Astrocyte (in vitro differentiated cells and primary cell): ENCODE measurements at regions not wholly inside any gene's neighbourhood (a gene's known extent, or its start where the extent isn't known, plus 50 kb on each side); places are given as distances from the start of the nearest gene placed in this dataset.
"Not testable (repeated sequence)": the region's sequence is repeated elsewhere in the genome, so short reads cannot be mapped to it uniquely, and the experiment has no call there.

Experiments used
- DNase-seq: peaks from one replicate; pipeline ENCODE4 v3.0.0-alpha.2; 2010; ENCODE audit warnings: low read depth
- FAIRE-seq: peaks from 2 replicates; lab custom pipeline; 2011; peaks lifted over from hg19 to GRCh38; lab: Jason Lieb, UNC
- H2AFZ ChIP-seq: 2 replicates; pipeline ENCODE4 v1.6.0; 2012; ENCODE audit warnings: low read depth, low read length, inconsistent platforms
- H3K27ac ChIP-seq: 2 replicates; pipeline ENCODE4 v1.5.1; 2011; ENCODE audit warnings: low read depth, low read length, inconsistent platforms
- H3K27me3 ChIP-seq: 2 replicates; pipeline ENCODE4 v1.6.0; 2011; ENCODE audit warnings: low read length, inconsistent platforms; ENCODE audit not compliant: insufficient read depth
- H3K36me3 ChIP-seq: 2 replicates; pipeline ENCODE4 v1.5.1; 2011; ENCODE audit warnings: low read length, inconsistent platforms; ENCODE audit not compliant: insufficient read depth
- H3K4me1 ChIP-seq: 2 replicates; pipeline ENCODE4 v1.5.1; 2011; ENCODE audit warnings: low read length, inconsistent platforms; ENCODE audit not compliant: insufficient read depth
- H3K4me2 ChIP-seq: 2 replicates; pipeline ENCODE4 v1.6.0; 2012; ENCODE audit warnings: low read length, inconsistent platforms
- H3K4me3 ChIP-seq: 2 replicates; pipeline ENCODE4 v1.5.1; 2011; ENCODE audit warnings: low read depth, mild to moderate bottlenecking, low read length, inconsistent platforms; ENCODE audit not compliant: insufficient read depth
- H3K79me2 ChIP-seq: 2 replicates; pipeline ENCODE4 v1.6.0; 2012; ENCODE audit warnings: mild to moderate bottlenecking, low read length, inconsistent platforms; ENCODE audit not compliant: insufficient read depth
- H3K9ac ChIP-seq: 2 replicates; pipeline ENCODE4 v1.6.0; 2012; ENCODE audit warnings: mild to moderate bottlenecking, low read length, inconsistent platforms
- H3K9me3 ChIP-seq: 2 replicates; pipeline ENCODE4 v1.5.1; 2012; ENCODE audit warnings: low read depth, mild to moderate bottlenecking, low read length, inconsistent platforms; ENCODE audit not compliant: insufficient read depth
- H4K20me1 ChIP-seq: 2 replicates; pipeline ENCODE4 v1.6.0; 2012; ENCODE audit warnings: low read length, inconsistent platforms; ENCODE audit not compliant: insufficient read depth
- H3K27ac Mint-ChIP-seq: one replicate; pipeline ENCODE4 v1.8.0; 2021; ENCODE audit warnings: mild to moderate bottlenecking, mixed read lengths; ENCODE audit not compliant: unreplicated experiment
- H3K27me3 Mint-ChIP-seq: one replicate; pipeline ENCODE4 v1.8.0; 2021; ENCODE audit warnings: low read depth, mixed read lengths; ENCODE audit not compliant: unreplicated experiment
- H3K36me3 Mint-ChIP-seq: one replicate; pipeline ENCODE4 v1.8.0; 2021; ENCODE audit warnings: low read depth, mixed read lengths; ENCODE audit not compliant: unreplicated experiment
- H3K4me1 Mint-ChIP-seq: one replicate; pipeline ENCODE4 v1.8.0; 2021; ENCODE audit warnings: low read depth, mixed read lengths; ENCODE audit not compliant: unreplicated experiment
- H3K4me3 Mint-ChIP-seq: one replicate; pipeline ENCODE4 v1.8.0; 2021; ENCODE audit warnings: mild to moderate bottlenecking, moderate library complexity, mixed read lengths; ENCODE audit not compliant: unreplicated experiment
- H3K9me3 Mint-ChIP-seq: one replicate; pipeline ENCODE4 v1.8.0; 2021; ENCODE audit warnings: mild to moderate bottlenecking, mixed read lengths; ENCODE audit not compliant: unreplicated experiment
- CTCF ChIP-seq: IDR thresholded peaks from 2 replicates; pipeline ENCODE4 v1.5.1; 2011; ENCODE audit warnings: low read depth, mild to moderate bottlenecking, inconsistent platforms, low read length, moderate library complexity; ENCODE audit not compliant: insufficient read depth
- EZH2 ChIP-seq: IDR thresholded peaks from 2 replicates; pipeline ENCODE4 v1.6.1; 2012; ENCODE audit warnings: mild to moderate bottlenecking, low read length, inconsistent platforms; ENCODE audit not compliant: insufficient read depth

GRCh38 chr16:29126616-29127015, 141.8 kb downstream of the LAT start:
- Mint-ChIP-seq H3K27ac (no peak overlapping the region), H3K27me3 (peaks cover 35% of the 10 kb centered on the region), H3K4me3 (no peak overlapping the region), H3K36me3 (no peaks in the 10 kb centered on the region), H3K4me1 (no peaks in the 10 kb centered on the region), H3K9me3 (no peaks in the 10 kb centered on the region)
- no peak for TF ChIP-seq CTCF
- no peak for TF ChIP-seq EZH2
- Histone ChIP-seq H3K4me3 (no peak overlapping the region), H3K27ac (no peak overlapping the region), H3K9me3 (no peaks in the 10 kb centered on the region), H3K79me2 (no peaks in the 10 kb centered on the region), H3K36me3 (no peaks in the 10 kb centered on the region), H3K27me3 (no peaks in the 10 kb centered on the region), H2AFZ (no peak overlapping the region), H3K4me2 (no peak overlapping the region), H3K4me1 (no peaks in the 10 kb centered on the region), H3K9ac (no peak overlapping the region), H4K20me1 (no peaks in the 10 kb centered on the region)
- FAIRE-seq: no peak
- no peak for DNase-seq

- Histone ChIP-seq H3K4me2 (no peak overlapping the region), H4K20me1 (no peaks in the 10 kb centered on the region), H3K9me3 (no peaks in the 10 kb centered on the region), H3K9ac (no peak overlapping the region), H3K36me3 (no peaks in the 10 kb centered on the region), H3K4me3 (no peak overlapping the region), H3K27ac (no peak overlapping the region), H2AFZ (no peak overlapping the region), H3K4me1 (no peaks in the 10 kb centered on the region), H3K27me3 (no peaks in the 10 kb centered on the region), H3K79me2 (no peaks in the 10 kb centered on the region)
- TF ChIP-seq EZH2 (no peak), CTCF (no peak)
- H3K4me1 Mint-ChIP-seq: no peaks in the 10 kb centered on the region
- FAIRE-seq: no peak
- H3K27ac Mint-ChIP-seq: no peak overlapping the region
- H3K36me3 Mint-ChIP-seq: no peaks in the 10 kb centered on the region
- H3K9me3 Mint-ChIP-seq: no peaks in the 10 kb centered on the region
- no peak overlapping the region for H3K4me3 Mint-ChIP-seq
- H3K27me3 Mint-ChIP-seq: peaks cover 39% of the 10 kb centered on the region
- DNase-seq: no peak
These were observed 141.2 kb downstream of the LAT start for GRCh38 chr16:29126057-29126494.

GRCh38 chr16:29124828-29125227, 140.0 kb downstream of the LAT start:
- FAIRE-seq: no peak

GRCh38 chr16:29124162-29124561, 139.3 kb downstream of the LAT start:
- H3K27me3 Mint-ChIP-seq: peaks cover 32% of the 10 kb centered on the region
- H3K27me3 ChIP-seq, H3K4me1 ChIP-seq, H3K9ac ChIP-seq, H3K79me2 ChIP-seq, H3K27ac Mint-ChIP-seq, H4K20me1 ChIP-seq, H3K9me3 Mint-ChIP-seq, H3K9me3 ChIP-seq, H3K4me2 ChIP-seq, DNase-seq, H3K36me3 Mint-ChIP-seq, H3K4me3 Mint-ChIP-seq, H3K4me1 Mint-ChIP-seq, H3K36me3 ChIP-seq, H3K27ac ChIP-seq, FAIRE-seq, H2AFZ ChIP-seq, H3K4me3 ChIP-seq: not testable (repeated sequence)

More at GRCh38 chr16:29124828-29125227, 140.0 kb downstream of the LAT start:
- Histone ChIP-seq H3K27ac (no peak overlapping the region), H2AFZ (no peak overlapping the region), H3K27me3 (no peaks in the 10 kb centered on the region), H3K9ac (no peak overlapping the region), H3K79me2 (no peaks in the 10 kb centered on the region), H3K4me1 (no peaks in the 10 kb centered on the region), H3K4me3 (no peak overlapping the region), H3K36me3 (no peaks in the 10 kb centered on the region), H3K4me2 (no peak overlapping the region), H3K9me3 (no peaks in the 10 kb centered on the region), H4K20me1 (no peaks in the 10 kb centered on the region)
- TF ChIP-seq EZH2: no peak
- TF ChIP-seq CTCF: no peak
- Mint-ChIP-seq H3K9me3 (no peaks in the 10 kb centered on the region), H3K27ac (no peak overlapping the region), H3K4me1 (no peaks in the 10 kb centered on the region), H3K36me3 (no peaks in the 10 kb centered on the region), H3K4me3 (no peak overlapping the region), H3K27me3 (peaks cover 39% of the 10 kb centered on the region)
- DNase-seq: no peak
